Vagina (tissue), 2 donors: ENCODE measurements at regions not wholly inside any gene's neighbourhood (a gene's known extent, or its start where the extent isn't known, plus 50 kb on each side); places are given as distances from the start of the nearest gene placed in this dataset.

Source experiments
- POLR2A ChIP-seq, 2 donors: fragments of 450-650 bp; IDR thresholded peaks; one replicate each; pipeline ENCODE4 v1.6.1; 2017; ENCODE audit warnings: antibody characterized with exemption in 2 of 2, mild to moderate bottlenecking in 2 of 2, moderate library complexity in 2 of 2
- TF ChIP-seq, protein P1 (sequence below), 3 experiments: fragments of 450-650 bp in 2 of 3; fragments of 200-600 bp in 1 of 3; sonication (generic) in 1 of 3; IDR thresholded peaks; one replicate each; pipeline ENCODE4 v1.5.1; 2017 to 2019; ENCODE audit warnings: antibody characterized with exemption in 3 of 3, mild to moderate bottlenecking in 2 of 3, moderate library complexity in 2 of 3

DNA sequence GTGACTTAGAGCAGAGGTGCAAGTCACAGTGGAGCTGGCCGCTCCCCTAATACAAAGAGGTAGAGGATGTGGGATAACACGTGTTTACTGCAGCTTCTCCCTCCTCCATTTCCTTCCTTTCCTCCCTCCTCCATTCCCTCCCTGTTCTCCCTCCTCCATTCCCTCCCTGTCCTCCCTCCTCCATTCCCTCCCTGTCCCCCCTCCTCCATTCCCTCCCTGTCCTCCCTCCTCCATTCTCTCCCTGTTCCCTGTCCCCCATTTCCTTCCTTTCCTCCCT, 124.0 kb downstream of the CRYAA start:
- no peak for TF ChIP-seq POLR2A (IDR thresholded peaks at IDR 0.05)
- TF ChIP-seq, protein P1, sequence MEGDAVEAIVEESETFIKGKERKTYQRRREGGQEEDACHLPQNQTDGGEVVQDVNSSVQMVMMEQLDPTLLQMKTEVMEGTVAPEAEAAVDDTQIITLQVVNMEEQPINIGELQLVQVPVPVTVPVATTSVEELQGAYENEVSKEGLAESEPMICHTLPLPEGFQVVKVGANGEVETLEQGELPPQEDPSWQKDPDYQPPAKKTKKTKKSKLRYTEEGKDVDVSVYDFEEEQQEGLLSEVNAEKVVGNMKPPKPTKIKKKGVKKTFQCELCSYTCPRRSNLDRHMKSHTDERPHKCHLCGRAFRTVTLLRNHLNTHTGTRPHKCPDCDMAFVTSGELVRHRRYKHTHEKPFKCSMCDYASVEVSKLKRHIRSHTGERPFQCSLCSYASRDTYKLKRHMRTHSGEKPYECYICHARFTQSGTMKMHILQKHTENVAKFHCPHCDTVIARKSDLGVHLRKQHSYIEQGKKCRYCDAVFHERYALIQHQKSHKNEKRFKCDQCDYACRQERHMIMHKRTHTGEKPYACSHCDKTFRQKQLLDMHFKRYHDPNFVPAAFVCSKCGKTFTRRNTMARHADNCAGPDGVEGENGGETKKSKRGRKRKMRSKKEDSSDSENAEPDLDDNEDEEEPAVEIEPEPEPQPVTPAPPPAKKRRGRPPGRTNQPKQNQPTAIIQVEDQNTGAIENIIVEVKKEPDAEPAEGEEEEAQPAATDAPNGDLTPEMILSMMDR (IDR thresholded peaks at IDR 0.05), result no peak
